SHP77 treated with DMSO at 0.1 percent for 48 hours (cell line): ENCODE measurements at regions not wholly inside any gene's neighbourhood (a gene's known extent, or its start where the extent isn't known, plus 50 kb on each side); places are given as distances from the start of the nearest gene placed in this dataset.
"Not testable (repeated sequence)": the region's sequence is repeated elsewhere in the genome, so short reads cannot be mapped to it uniquely, and the experiment has no call there.

Source experiments
- DNase-seq: peaks from one replicate; lab custom pipeline; 2025; lab: John Stamatoyannopoulos, UW

- DNase-seq, result no peak
These were observed 205.5 kb downstream of the EMX2 start for GRCh38 chr10:117748058-117748457.

DNA sequence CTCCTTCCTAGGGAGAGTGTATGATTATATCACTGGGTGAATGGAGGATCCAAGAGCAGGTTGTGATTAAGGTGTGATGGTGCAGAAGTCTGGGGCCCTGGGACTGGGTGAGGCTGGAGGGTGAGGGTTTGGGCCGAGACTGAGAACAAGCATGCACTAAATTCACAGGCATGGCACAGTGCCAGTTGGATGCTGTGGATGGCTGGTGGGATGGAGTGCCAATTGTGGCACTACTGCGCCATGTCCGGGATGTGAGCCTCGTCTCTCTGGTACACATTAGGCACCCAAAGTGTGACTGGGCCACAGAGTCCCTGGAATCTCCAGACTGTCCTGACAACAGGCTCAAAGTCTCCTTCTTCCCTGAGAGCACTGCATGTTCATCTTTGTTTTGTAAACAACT is 208.1 kb downstream of the EMX2 start:
- no peak for DNase-seq

DNA sequence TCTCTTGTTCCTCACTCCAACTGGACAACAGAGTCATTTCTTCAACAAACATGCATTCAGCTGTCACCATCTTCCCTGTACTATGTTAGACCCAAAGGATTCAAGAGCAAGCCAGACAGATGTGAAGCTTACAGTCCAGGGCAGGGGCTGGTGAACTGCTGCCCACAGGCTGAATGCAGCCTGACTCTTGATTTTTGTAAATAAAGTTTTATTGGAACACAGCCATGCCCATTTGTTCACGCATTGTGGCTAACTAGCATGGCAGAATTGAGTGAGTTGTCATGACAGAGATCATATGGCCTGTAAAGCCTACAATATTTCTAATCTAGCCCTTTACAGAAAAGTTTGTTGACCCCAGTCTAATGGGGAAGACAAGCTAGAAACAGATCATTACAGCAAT is 208.7 kb downstream of the EMX2 start:
- no peak for DNase-seq

DNA sequence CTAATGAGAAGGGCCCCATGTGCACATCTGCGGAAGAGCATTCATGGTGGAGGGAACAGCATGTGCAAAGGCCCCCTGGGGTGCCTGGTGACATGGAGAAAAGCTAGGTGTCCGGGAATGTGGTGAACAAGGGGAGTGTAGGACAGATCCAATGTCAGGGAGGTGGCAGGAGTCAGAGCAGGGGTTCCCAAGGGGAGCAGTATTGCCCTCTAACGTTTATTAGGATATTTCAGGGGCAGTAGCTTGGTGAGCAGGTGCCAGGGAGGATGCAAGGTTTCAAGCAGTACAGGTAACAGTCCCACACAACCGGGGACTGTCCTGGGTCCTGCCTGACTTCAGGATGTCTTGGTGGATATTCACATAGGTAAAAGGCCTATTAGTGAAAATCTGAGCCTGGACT is 209.6 kb downstream of the EMX2 start:
- no peak for DNase-seq

DNA sequence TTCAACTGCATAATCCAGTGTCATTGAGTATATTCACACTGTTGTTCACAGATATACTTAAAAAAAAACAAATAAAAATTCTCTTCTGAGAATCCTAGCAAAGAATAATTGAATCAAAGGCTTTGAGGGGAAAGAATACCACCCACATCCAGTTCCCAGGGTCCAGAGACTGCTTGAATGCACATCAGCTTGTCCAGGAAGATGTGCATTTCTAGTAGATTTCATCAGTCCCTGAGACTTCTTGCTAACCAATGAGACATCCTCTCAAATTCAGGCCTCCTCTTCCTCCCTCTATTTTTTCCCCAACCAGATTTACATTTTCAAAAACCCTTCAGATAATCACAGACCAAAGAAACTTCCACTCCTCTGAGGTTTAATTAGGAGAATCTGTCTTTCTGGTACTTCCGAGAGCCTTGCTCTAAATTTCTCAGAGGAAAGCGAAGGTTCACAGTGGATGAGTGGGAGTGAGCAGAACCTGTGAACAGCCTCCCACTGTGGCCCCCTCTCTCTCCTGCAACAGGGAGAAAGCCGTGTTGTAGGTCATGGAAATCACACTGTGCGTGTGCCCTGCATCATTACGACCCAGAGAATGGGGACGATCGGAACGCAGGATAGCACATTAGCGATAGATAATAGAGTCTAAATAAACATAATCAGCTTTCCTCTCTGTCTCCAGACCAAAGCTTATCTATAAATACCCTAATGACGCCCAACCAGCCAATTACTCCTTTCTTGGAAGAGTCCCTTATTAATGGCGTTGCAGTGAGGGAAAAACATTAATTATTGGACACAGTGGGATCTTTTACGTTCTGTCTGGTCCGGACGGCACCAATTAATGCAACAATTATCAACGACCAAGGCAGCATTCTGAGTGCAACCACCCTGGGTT is 212.5 kb downstream of the EMX2 start:
- no peak for DNase-seq

- DNase-seq, result no peak
These were observed 213.1 kb downstream of the EMX2 start for GRCh38 chr10:117755659-117756014.

DNA sequence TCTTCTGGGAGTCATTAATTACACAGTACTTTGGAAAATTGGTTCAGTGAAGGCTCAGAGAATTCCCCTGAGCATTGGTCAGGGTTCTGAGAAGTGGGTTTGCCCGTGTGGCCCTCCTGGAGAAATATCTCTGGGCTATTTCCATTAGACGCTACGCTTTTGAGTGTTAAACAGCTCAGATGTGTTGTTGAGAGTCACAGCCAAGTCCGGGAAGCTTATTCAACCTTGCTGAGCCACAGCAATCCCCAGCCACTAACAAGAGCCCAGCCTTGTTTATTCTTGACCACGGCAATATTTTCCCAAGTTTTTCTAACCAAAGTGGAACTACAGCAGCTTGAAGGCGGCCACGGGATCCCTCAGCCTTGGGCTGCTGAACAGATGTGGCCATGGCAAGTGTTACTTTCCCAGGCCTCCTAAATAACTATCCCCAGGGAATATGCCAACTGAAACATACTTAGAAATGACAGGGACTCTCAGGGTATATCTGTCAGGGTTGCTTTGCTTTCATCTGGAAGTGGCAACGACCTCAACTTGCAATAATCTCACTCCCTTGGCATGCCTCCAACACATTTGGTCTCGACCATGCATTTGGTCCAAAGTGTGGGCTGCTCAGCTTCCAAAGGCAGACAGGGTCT is 214.7 kb downstream of the EMX2 start:
- no peak for DNase-seq

GRCh38 chr10:117759266-117759665 is 216.7 kb downstream of the EMX2 start:
- DNase-seq, result no peak

DNA sequence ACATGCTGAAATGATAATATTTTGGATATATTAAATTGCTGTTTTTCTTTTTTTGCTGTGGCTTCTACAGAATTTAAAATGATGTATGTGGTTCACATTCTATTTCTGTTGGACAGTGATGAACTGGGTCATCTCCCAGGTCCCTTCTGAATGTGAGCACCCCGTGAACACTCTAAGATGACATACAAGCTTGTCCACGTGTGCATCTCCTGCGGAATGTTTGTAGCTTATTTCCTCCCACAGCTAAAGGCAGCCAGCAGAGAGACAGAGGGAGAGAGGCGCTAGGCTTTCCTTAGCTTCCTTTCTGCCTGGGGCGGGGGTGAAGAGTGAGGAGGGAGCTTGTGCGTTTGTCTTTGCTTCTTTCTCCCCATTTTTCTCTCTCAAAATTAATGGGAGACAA is 219.1 kb downstream of the EMX2 start:
- no peak for DNase-seq

DNA sequence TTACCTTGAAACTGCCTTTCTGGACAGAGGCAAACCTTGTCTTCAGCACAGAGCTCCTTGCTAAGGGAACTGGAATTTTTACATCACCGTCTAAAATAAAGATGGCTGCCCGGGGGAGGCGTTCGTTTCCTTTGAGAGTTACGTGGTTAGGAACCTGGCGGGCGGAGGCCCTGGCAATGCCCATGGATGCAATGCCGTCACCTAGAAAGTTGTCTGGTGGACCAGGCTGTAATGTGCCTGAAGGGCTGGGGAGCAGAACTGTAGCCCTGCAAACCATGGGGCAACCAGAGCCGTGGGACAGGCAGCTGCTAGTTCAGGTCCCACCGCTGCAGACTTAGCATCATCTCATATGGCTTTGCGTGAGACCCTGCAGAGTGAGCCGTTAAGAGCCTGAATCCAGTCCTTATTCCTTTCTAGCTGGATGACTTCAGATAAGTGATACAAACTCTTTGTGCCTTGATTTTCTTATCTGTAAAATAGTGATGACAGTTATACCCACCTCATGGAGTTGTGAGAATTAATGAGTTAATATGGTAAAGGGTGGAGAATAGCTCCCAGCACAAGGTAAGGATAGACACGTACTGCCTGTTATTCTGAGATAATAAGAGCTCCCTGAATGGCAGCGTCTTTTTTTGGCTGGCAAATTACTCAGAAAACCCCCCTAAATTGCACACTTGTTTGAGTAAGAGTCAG is 219.7 kb downstream of the EMX2 start:
- DNase-seq, result no peak

DNA sequence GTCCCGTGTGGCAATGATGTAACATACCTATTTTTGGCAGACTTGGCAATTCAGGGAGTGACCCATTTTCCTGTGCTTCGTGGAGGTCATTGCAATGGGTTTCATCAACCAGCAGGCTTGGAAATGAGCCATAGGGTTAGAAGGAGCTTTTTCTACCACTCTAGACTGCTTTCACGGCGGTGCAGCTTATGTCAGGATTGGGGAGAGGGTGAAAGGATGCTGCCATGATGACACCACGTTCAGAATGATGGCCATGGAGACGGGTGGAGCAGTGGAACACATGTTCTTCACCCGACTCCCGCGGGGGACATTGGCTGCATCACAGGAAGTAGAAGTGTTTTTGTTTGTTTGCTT is 220.2 kb downstream of the EMX2 start:
- no peak for DNase-seq

GRCh38 chr10:117763528-117763927 is 221.0 kb downstream of the EMX2 start:
- DNase-seq, result no peak

DNA sequence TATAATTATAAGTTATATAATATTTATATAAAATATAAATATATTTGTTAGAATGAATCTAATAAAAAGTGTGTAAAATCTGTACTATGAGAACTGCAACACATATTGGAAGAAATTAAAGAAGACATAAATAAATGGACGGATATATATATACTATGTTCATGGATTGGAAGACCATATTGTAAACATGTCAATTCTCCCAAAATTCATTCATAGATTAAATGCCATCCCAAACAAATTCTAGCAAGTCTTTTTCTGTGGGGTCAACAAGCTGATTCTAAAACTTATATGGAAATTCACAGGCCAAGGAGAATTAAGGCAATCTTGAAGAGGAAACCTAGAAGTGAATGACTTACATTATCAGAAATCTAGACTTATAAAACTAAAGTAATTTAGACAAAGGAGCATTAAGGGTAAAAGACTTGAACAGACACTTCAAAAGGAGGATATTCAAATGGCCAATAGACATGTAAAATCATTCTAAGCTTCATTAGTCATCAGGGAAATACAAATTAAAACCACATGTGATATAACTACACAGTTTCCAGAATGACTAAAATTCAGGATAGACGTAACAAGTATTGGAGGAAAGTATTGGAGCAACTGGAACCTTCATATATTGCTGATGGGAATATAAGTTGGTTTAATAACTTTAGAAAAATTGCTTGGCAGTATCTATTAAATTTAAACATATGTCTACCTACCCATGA is 225.9 kb downstream of the EMX2 start:
- no peak for DNase-seq

- no peak for DNase-seq
These were observed 233.0 kb downstream of the EMX2 start for GRCh38 chr10:117775526-117775925.

DNA sequence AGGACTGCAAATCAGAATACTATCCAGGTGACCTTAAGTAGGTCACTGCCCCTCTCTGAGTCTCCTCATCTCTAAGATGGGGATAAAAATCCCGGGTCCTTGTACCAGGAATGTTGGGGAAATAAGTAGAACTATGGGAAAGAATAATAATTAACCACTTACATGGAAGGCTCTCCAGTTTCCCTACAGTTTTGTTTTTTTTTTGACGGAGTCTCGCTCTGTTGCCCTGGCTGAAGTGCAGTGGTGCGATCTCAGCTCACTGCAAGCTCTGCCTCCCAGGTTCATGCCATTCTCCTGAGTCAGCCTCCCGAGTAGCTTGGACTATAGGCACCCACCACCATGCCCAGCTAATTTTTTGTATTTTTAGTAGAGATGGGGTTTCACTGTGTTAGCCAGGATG is 234.7 kb downstream of the EMX2 start:
- not testable (repeated sequence) for DNase-seq

GRCh38 chr10:117778241-117778640 is 235.7 kb downstream of the EMX2 start:
- no peak for DNase-seq

DNA sequence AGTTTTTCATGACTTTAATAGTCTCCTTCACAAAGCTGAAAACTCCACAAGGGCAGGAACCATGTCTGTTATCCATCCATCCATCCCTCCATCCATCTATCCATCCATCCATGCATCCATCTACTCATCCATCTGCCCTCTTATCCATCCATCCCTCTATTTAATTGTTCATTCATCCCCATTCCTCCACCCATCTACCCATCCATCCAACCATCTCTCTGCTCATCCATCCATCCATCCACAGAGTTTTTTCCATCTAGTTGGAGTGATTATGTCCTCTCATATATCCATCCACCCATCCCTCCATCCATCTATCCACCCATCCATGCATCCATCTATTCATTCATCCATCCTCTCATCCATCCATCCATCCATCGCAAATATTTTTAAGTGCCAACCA is 237.9 kb downstream of the EMX2 start:
- DNase-seq, result no peak

DNA sequence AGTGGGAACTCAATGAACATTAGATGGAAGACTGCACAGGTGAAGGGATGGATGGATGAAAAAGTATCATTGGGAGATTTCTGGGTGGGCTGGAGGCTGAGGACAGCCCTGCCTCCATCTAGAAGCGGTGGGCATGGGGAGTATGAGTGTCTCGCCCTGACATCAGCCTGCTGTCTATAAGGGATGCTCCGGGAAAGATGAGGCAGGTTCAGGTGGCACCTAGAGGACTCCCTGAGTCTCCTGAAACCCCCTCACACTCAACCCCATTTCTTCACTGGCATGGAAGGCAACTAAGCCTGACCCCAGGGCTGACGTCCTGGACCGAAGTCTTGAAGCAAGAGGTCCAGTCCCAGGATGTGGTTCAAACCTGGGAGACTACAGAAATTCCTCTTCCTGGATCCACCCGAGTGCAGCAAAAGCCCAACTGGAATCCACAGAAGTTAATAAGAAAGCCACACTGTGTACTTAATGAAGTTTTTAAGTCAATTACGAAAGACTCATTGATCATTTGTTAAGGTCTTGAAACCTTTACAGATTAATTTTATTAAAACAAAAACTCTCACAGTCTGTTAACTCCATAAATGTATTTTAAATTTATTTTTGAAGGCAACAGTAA is 238.8 kb downstream of the EMX2 start:
- no peak for DNase-seq

GRCh38 chr10:117782276-117782675 is 239.7 kb downstream of the EMX2 start:
- no peak for DNase-seq

DNA sequence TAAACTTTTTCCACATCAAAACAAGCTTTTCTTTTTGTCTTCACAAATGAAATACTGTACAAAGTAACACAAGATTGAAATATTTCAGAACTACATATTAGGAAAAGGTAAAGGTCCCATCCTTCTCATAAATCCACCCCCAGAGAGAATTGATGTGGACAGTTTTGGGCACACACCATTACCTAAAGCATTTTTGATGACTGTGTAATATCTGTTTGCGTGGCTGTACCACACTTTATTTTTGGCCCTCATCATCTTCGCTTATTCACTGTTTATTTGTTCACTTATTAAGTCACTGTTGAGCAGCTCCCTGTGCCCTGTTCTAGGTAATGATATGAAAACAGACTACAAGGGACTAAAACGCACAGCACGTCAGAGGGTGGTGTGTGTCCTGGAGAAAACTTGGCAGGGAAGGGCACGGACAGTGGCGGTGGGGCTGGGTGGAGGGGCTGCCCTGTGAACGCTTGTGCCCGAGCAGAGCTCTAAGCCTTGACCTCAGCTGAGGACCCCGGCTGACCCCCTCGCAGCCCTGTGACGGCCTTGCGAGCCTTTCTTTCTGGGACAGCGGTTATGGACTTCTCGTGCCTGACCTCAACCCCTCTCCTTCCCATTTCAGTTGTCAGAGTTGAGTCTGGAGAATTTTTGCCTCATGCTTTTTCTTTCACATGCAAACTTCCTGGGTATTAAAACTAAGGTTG is 241.3 kb downstream of the EMX2 start:
- no peak for DNase-seq

DNA sequence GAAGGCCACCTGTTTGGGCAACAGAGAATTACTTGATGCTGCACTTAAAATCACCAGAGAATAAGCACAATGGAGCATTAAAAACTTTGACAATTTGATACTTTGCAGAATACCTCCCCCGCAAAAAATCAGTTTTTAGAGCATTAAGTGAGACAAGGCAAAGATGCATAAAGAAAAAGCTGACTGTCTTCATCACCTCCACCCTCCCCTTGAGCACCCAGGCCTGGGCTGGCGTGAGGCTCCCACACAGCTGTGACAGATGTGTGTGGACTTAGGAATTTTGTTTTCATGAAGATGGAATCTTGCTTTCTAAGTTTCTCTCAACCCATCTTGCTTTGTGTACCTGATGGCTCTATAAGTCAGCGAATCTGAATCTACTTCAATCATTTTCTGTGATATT is 242.2 kb downstream of the EMX2 start:
- no peak for DNase-seq

DNA sequence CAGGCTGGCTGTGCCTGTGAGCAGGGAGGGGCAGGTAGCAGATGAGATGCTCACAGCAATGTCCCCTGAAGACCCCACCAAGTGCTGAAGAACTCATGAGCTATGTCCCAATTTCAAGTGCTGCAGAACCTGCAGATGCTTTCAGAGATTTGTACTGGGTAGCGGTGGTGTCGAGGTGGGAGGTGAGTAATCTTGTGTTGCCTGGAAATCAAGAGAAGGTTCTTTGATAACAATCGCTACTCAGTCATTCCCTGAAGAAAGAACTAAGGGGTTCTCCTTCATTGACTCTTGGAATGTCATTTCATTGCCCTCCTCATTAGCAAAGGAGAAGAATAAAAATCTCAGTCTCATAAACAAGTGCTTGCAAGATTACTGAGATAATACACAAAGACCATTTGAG is 246.4 kb downstream of the EMX2 start:
- no peak for DNase-seq
